Mucosa of rectum (tissue), 2 donors: ENCODE measurements at regions not wholly inside any gene's neighbourhood (a gene's known extent, or its start where the extent isn't known, plus 50 kb on each side); places are given as distances from the start of the nearest gene placed in this dataset.
"Not testable (repeated sequence)": the region's sequence is repeated elsewhere in the genome, so short reads cannot be mapped to it uniquely, and the experiment has no call there.

ENCODE experiments used
- H3K27ac ChIP-seq, 2 donors: one replicate each; pipeline ENCODE4 v1.7.0; 2013; ENCODE audit warnings: inconsistent platforms in 2 of 2, low read depth in 2 of 2, low read length in 2 of 2
- H3K27me3 ChIP-seq, 2 donors: one replicate each; pipeline ENCODE4 v1.7.0; 2013; ENCODE audit warnings: low read length in 2 of 2; ENCODE audit not compliant: control insufficient read depth in 2 of 2, insufficient read depth in 2 of 2
- H3K36me3 ChIP-seq, 2 donors: one replicate each; pipeline ENCODE4 v1.7.0; 2013; ENCODE audit warnings: low read length in 2 of 2; ENCODE audit not compliant: control insufficient read depth in 2 of 2, insufficient read depth in 2 of 2
- H3K4me1 ChIP-seq, 2 donors: one replicate each; pipeline ENCODE4 v1.7.0; 2013; ENCODE audit warnings: low read length in 2 of 2, mild to moderate bottlenecking in 1 of 2; ENCODE audit not compliant: control insufficient read depth in 2 of 2, insufficient read depth in 2 of 2
- H3K4me3 ChIP-seq, 2 donors: one replicate each; pipeline ENCODE4 v1.7.0; 2013; ENCODE audit warnings: low read length in 2 of 2
- H3K9ac ChIP-seq, 2 donors: one replicate each; pipeline ENCODE4 v1.7.0; 2013; ENCODE audit warnings: low read length in 2 of 2, low read depth in 1 of 2, mild to moderate bottlenecking in 1 of 2
- H3K9me3 ChIP-seq, 2 donors: one replicate each; pipeline ENCODE4 v1.7.0; 2013; ENCODE audit warnings: low read length in 2 of 2; ENCODE audit not compliant: control insufficient read depth in 2 of 2
- donor health status: healthy.
- donor health status: Normal muscosa, but diverticular disease.

GRCh38 chr5:57362951-57363350 is 119.7 kb downstream of the ACTBL2 start:
- H3K4me1 ChIP-seq = no peaks in the 10 kb centered on the region
- no peaks in the 10 kb centered on the region for H3K9me3 ChIP-seq
- no peak overlapping the region for H3K9ac ChIP-seq
- no peaks in the 10 kb centered on the region for H3K36me3 ChIP-seq
- no peaks in the 10 kb centered on the region for H3K27me3 ChIP-seq
- H3K27ac ChIP-seq = no peak overlapping the region
- H3K4me3 ChIP-seq = no peak overlapping the region

DNA sequence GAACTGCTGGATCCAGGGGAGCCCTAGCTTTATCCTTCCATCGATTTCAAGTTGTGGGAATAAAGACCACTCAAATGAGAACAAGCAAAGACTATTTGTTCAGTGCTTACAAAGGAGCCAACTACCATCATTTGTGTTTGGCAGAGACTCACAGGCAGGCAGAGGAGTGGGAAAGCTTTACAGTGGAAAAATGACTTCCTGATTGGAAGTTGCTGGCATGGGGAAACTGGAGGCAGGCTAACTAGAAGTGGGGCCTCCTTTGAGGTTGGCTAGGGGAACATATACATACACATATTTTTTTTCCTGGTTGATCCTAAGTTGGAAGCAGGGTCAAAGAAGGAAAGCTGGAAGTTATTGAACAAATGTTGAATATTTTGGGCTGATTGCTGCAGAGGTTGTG is 121.7 kb downstream of the ACTBL2 start:
- no peaks in the 10 kb centered on the region for H3K27me3 ChIP-seq
- no peaks in the 10 kb centered on the region for H3K36me3 ChIP-seq
- H3K4me3 ChIP-seq = no peak overlapping the region
- H3K9ac ChIP-seq = no peak overlapping the region
- no peak overlapping the region for H3K27ac ChIP-seq
- H3K9me3 ChIP-seq = no peaks in the 10 kb centered on the region
- no peaks in the 10 kb centered on the region for H3K4me1 ChIP-seq

GRCh38 chr5:57358796-57359592 is 123.6 kb downstream of the ACTBL2 start:
- H3K27me3 ChIP-seq = no peaks in the 10 kb centered on the region
- H3K27ac ChIP-seq = no peak overlapping the region
- H3K9me3 ChIP-seq = no peaks in the 10 kb centered on the region
- no peak overlapping the region for H3K4me3 ChIP-seq
- H3K36me3 ChIP-seq = no peaks in the 10 kb centered on the region
- no peaks in the 10 kb centered on the region for H3K4me1 ChIP-seq
- no peak overlapping the region for H3K9ac ChIP-seq

DNA sequence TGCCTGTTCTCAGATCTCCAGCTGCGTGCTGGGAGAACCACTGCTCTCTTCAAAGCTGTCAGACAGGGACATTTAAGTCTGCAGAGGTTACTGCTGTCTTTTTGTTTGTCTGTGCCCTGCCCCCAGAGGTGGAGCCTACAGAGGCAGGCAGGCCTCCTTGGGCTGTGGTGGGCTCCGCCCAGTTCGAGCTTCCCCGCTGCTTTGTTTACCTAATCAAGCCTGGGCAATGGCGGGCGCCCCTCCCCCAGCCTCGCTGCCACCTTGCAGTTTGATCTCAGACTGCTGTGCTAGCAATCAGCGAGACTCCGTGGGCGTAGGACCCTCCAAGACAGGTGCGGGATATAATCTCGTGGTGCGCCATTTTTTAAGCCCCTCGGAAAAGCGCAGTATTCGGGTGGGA is 125.8 kb downstream of the ACTBL2 start:
- not testable (repeated sequence) for H3K9me3 ChIP-seq, H3K9ac ChIP-seq, H3K27ac ChIP-seq, H3K27me3 ChIP-seq, H3K36me3 ChIP-seq, H3K4me1 ChIP-seq, H3K4me3 ChIP-seq

- Histone ChIP-seq H3K9me3 (no peaks in the 10 kb centered on the region), H3K9ac (no peak overlapping the region), H3K27ac (no peak overlapping the region), H3K4me1 (no peaks in the 10 kb centered on the region), H3K4me3 (no peak overlapping the region), H3K36me3 (no peaks in the 10 kb centered on the region), H3K27me3 (no peaks in the 10 kb centered on the region)
Measured at GRCh38 chr5:57349214-57349613, 133.4 kb downstream of the ACTBL2 start.

- no peak overlapping the region for H3K27ac ChIP-seq
- no peak overlapping the region for H3K9ac ChIP-seq
- H3K36me3 ChIP-seq = no peaks in the 10 kb centered on the region
- H3K4me3 ChIP-seq = no peak overlapping the region
- no peaks in the 10 kb centered on the region for H3K9me3 ChIP-seq
- no peaks in the 10 kb centered on the region for H3K4me1 ChIP-seq
- no peaks in the 10 kb centered on the region for H3K27me3 ChIP-seq
Measured at GRCh38 chr5:57348376-57349140, 134.1 kb downstream of the ACTBL2 start.

GRCh38 chr5:57346328-57346727 is 136.3 kb downstream of the ACTBL2 start:
- no peaks in the 10 kb centered on the region for H3K36me3 ChIP-seq
- no peaks in the 10 kb centered on the region for H3K4me1 ChIP-seq
- H3K4me3 ChIP-seq = no peak overlapping the region
- no peak overlapping the region for H3K27ac ChIP-seq
- no peak overlapping the region for H3K9ac ChIP-seq
- H3K27me3 ChIP-seq = no peaks in the 10 kb centered on the region
- no peaks in the 10 kb centered on the region for H3K9me3 ChIP-seq

- no peak overlapping the region for H3K4me3 ChIP-seq
- no peaks in the 10 kb centered on the region for H3K4me1 ChIP-seq
- no peaks in the 10 kb centered on the region for H3K36me3 ChIP-seq
- no peaks in the 10 kb centered on the region for H3K27me3 ChIP-seq
- no peaks in the 10 kb centered on the region for H3K9me3 ChIP-seq
- no peak overlapping the region for H3K27ac ChIP-seq
- no peak overlapping the region for H3K9ac ChIP-seq
Measured at GRCh38 chr5:57341380-57341979, 141.1 kb downstream of the ACTBL2 start.

DNA sequence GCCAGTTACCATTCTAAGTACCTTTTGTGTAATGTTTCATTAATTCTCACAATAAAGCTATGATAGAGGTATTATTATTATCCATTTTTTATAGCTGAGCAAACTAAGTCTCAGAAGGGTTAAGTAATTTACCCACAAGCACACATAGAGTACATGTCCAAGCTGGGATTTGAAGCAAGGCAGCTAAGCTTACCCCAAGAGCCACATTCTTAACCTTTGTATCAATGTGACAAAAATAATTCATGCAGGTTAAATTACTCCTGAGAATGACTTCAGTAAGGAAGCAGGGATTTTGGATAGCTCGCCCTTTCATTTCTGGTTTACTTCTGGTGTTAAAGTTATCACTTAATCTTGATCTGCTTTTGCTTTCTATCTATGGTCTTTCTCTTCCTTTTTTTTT is 141.9 kb downstream of the ACTBL2 start:
- no peak overlapping the region for H3K9ac ChIP-seq
- no peak overlapping the region for H3K4me3 ChIP-seq
- H3K36me3 ChIP-seq = no peaks in the 10 kb centered on the region
- no peaks in the 10 kb centered on the region for H3K9me3 ChIP-seq
- no peaks in the 10 kb centered on the region for H3K27me3 ChIP-seq
- no peaks in the 10 kb centered on the region for H3K4me1 ChIP-seq
- no peak overlapping the region for H3K27ac ChIP-seq

DNA sequence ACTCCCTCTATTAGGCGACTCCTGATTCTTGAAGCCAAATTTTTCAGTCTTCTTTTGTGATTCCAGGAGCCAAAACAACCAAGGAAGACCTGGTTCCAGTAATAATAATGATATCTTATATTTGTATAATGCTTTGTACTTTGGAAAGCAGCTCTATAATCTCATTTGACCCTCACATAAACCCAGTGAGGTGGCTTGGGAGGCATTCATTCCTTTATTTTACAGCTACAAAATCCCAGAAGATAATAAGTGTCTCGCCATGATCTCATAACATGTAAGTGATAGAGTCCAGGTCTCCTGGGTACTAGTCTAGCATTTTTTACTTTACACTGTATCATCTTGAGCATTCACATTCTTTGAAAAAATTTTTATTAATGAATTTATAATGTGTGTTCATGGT is 143.1 kb downstream of the ACTBL2 start:
- no peaks in the 10 kb centered on the region for H3K36me3 ChIP-seq
- no peak overlapping the region for H3K4me3 ChIP-seq
- H3K27ac ChIP-seq = no peak overlapping the region
- no peaks in the 10 kb centered on the region for H3K4me1 ChIP-seq
- no peaks in the 10 kb centered on the region for H3K27me3 ChIP-seq
- H3K9me3 ChIP-seq = no peaks in the 10 kb centered on the region
- no peak overlapping the region for H3K9ac ChIP-seq
